Keratinocyte (primary cell): ENCODE measurements at regions not wholly inside any gene's neighbourhood (a gene's known extent, or its start where the extent isn't known, plus 50 kb on each side); places are given as distances from the start of the nearest gene placed in this dataset.

Source experiments
- DNase-seq: peaks from one replicate; pipeline ENCODE4 v3.0.0-alpha.2; 2011; ENCODE audit warnings: low read depth, missing footprints, low spot score
- FAIRE-seq: peaks from 2 replicates; lab custom pipeline; 2011; peaks lifted over from hg19 to GRCh38; lab: Jason Lieb, UNC
- H2AFZ ChIP-seq: 2 replicates; pipeline ENCODE4 v1.6.0; 2012; ENCODE audit warnings: low read length, control low read depth, inconsistent platforms; ENCODE audit not compliant: control insufficient read depth
- H3K27ac ChIP-seq: 2 replicates; pipeline ENCODE4 v1.5.1; 2011; ENCODE audit warnings: low read length; ENCODE audit not compliant: control insufficient read depth, insufficient read depth
- H3K27me3 ChIP-seq: 3 replicates; pipeline ENCODE4 v1.6.0; 2011; ENCODE audit warnings: low read length; ENCODE audit not compliant: control insufficient read depth, insufficient read depth; ENCODE audit errors: extremely low read depth
- H3K36me3 ChIP-seq, 2 experiments: 2 replicates in 1 of 2; 3 replicates in 1 of 2; pipeline ENCODE4 v1.5.1; 2011; ENCODE audit warnings: low read length in 2 of 2, mild to moderate bottlenecking in 1 of 2; ENCODE audit not compliant: control insufficient read depth in 2 of 2, insufficient read depth in 2 of 2; ENCODE audit errors: extremely low read depth in 1 of 2
- H3K4me1 ChIP-seq: 3 replicates; pipeline ENCODE4 v1.5.1; 2011; ENCODE audit warnings: low read length; ENCODE audit not compliant: control insufficient read depth, insufficient read depth; ENCODE audit errors: extremely low read depth
- H3K4me2 ChIP-seq: 3 replicates; pipeline ENCODE4 v1.6.0; 2011; ENCODE audit warnings: low read depth, low read length; ENCODE audit not compliant: control insufficient read depth, insufficient read depth; ENCODE audit errors: extremely low read depth
- H3K4me3 ChIP-seq, 3 experiments: fragments of 200-600 bp in 1 of 3; sonication (generic) in 1 of 3; 2 replicates in 2 of 3; 3 replicates in 1 of 3; pipeline ENCODE4 v1.5.1; 2011 to 2016; ENCODE audit warnings: low read length in 3 of 3, mild to moderate bottlenecking in 3 of 3, control low read depth in 2 of 3, inconsistent platforms in 1 of 3, low read depth in 1 of 3, mixed read lengths in 1 of 3, mixed run types in 1 of 3, moderate library complexity in 1 of 3; ENCODE audit not compliant: control insufficient read depth in 2 of 3, insufficient read depth in 2 of 3; ENCODE audit errors: extremely low read depth in 1 of 3
- H3K79me2 ChIP-seq: 2 replicates; pipeline ENCODE4 v1.6.0; 2012; ENCODE audit warnings: low read length; ENCODE audit not compliant: control insufficient read depth, insufficient read depth
- H3K9ac ChIP-seq: 3 replicates; pipeline ENCODE4 v1.6.0; 2011; ENCODE audit warnings: low read length; ENCODE audit not compliant: control insufficient read depth, insufficient read depth; ENCODE audit errors: extremely low read depth
- H3K9me1 ChIP-seq: 3 replicates; pipeline ENCODE4 v1.6.0; 2011; ENCODE audit warnings: low read length; ENCODE audit not compliant: control insufficient read depth, insufficient read depth; ENCODE audit errors: extremely low read depth
- H3K9me3 ChIP-seq: 2 replicates; pipeline ENCODE4 v1.5.1; 2012; ENCODE audit warnings: low read depth, low read length; ENCODE audit not compliant: control insufficient read depth
- H4K20me1 ChIP-seq: 3 replicates; pipeline ENCODE4 v1.6.0; 2011; ENCODE audit warnings: low read length; ENCODE audit not compliant: control insufficient read depth, insufficient read depth; ENCODE audit errors: extremely low read depth
- CTCF ChIP-seq, 3 experiments: IDR thresholded peaks in 1 of 3; conservative IDR thresholded peaks in 1 of 3; optimal IDR thresholded peaks in 1 of 3; 2 replicates in 2 of 3; 3 replicates in 1 of 3; pipeline versions ENCODE3 to v1.5.1; 2011; ENCODE audit warnings: low read length in 3 of 3, mild to moderate bottlenecking in 3 of 3, moderate library complexity in 2 of 3, control low read depth in 1 of 3, inconsistent platforms in 1 of 3; ENCODE audit not compliant: insufficient read depth in 2 of 3; ENCODE audit errors: extremely low read depth in 1 of 3
- EZH2 ChIP-seq: IDR thresholded peaks from one replicate; pipeline ENCODE4 v1.6.1; 2012; ENCODE audit warnings: inconsistent platforms, mild to moderate bottlenecking, low read length, moderate library complexity
- dilution Hi-C: fragments of 300-500 bp; cut with MboI; formaldehyde crosslinking; loops from one replicate; pipeline ENCODE4 v1.7.0; 2020; ENCODE audit warnings: low sequenced_read_pairs; ENCODE audit not compliant: extremely low pct_ligation_motif_present

- Histone ChIP-seq H3K9me1 (no peaks in the 10 kb centered on the region), H3K27ac (no peak overlapping the region), H3K27me3 (no peaks in the 10 kb centered on the region), H3K79me2 (no peaks in the 10 kb centered on the region), H3K36me3 (no peaks in the 10 kb centered on the region), H3K9me3 (no peaks in the 10 kb centered on the region), H3K4me2 (no peak overlapping the region), H3K4me3 (no peak overlapping the region), H4K20me1 (no peaks in the 10 kb centered on the region), H3K4me1 (no peaks in the 10 kb centered on the region), H3K9ac (no peak overlapping the region), H2AFZ (no peak overlapping the region)
- dilution Hi-C loops, result no loop called here
- no peak for FAIRE-seq
- no peak for DNase-seq
- no peak for TF ChIP-seq EZH2
- TF ChIP-seq CTCF (optimal IDR thresholded peaks at IDR 0.05 in 1 of 3, IDR thresholded peaks at IDR 0.05 in 1 of 3, conservative IDR thresholded peaks at IDR 0.05 in 1 of 3; ENCODE audit: extremely low read depth in 1 of 3, insufficient read depth in 2 of 3, low read length in 3 of 3), result no peak
Observed at GRCh38 chr6:139486476-139486799, 112.0 kb upstream of the CITED2 start.

- Histone ChIP-seq H4K20me1 (no peaks in the 10 kb centered on the region), H3K79me2 (no peaks in the 10 kb centered on the region), H3K27me3 (no peaks in the 10 kb centered on the region), H3K4me1 (no peaks in the 10 kb centered on the region), H3K4me2 (no peak overlapping the region), H3K27ac (no peak overlapping the region), H3K9me1 (no peaks in the 10 kb centered on the region), H3K4me3 (no peak overlapping the region), H3K36me3 (no peaks in the 10 kb centered on the region), H3K9me3 (no peaks in the 10 kb centered on the region), H3K9ac (no peak overlapping the region), H2AFZ (no peak overlapping the region)
- TF ChIP-seq EZH2 (no peak), CTCF (optimal IDR thresholded peaks at IDR 0.05 in 1 of 3, IDR thresholded peaks at IDR 0.05 in 1 of 3, conservative IDR thresholded peaks at IDR 0.05 in 1 of 3; ENCODE audit: extremely low read depth in 1 of 3, insufficient read depth in 2 of 3, low read length in 3 of 3) (no peak)
- DNase-seq, result no peak
- no peak for FAIRE-seq
- dilution Hi-C loops, result no loop called here
Observed at GRCh38 chr6:139485742-139486475, 111.5 kb upstream of the CITED2 start.
